ENCODE measurements at regions not wholly inside any gene's neighbourhood (a gene's known extent, or its start where the extent isn't known, plus 50 kb on each side); places are given as distances from the start of the nearest gene placed in this dataset.

GRCh38 chr4:106503116-106504050 lies 134.8 kb upstream of the GIMD1 start:
- TF ChIP-seq ZNF335 (tag by site-specific recombination; conservative IDR thresholded peaks at IDR 0.05) = no peak
- no peak for TF ChIP-seq REST (tag by site-specific recombination; IDR thresholded peaks at IDR 0.05)
- no peak for TF ChIP-seq ZNF513 (tag by site-specific recombination; IDR thresholded peaks at IDR 0.05)
- no peak for TF ChIP-seq ZNF416 (tag by site-specific recombination; IDR thresholded peaks at IDR 0.05)
